SK-N-MC (cell line): ENCODE measurements at regions not wholly inside any gene's neighbourhood (a gene's known extent, or its start where the extent isn't known, plus 50 kb on each side); places are given as distances from the start of the nearest gene placed in this dataset.

Experiments
- EZH2 ChIP-seq: fragments of 200-600 bp; sonication (generic); IDR thresholded peaks from one replicate; pipeline ENCODE4 v1.6.1; 2017; ENCODE audit warnings: antibody characterized with exemption
- POLR2AphosphoS5 ChIP-seq: IDR thresholded peaks from 2 replicates; pipeline ENCODE4 v1.6.1; 2012; ENCODE audit warnings: mild to moderate bottlenecking, low read depth, low read length, borderline replicate concordance

- TF ChIP-seq EZH2 (no peak), POLR2AphosphoS5 (no peak)
Measured at GRCh38 chr1:232316864-232317263, 313.1 kb downstream of the SIPA1L2 start.
